Muscle layer of colon (tissue), 2 donors: ENCODE measurements at regions not wholly inside any gene's neighbourhood (a gene's known extent, or its start where the extent isn't known, plus 50 kb on each side); places are given as distances from the start of the nearest gene placed in this dataset.
"Not testable (repeated sequence)": the region's sequence is repeated elsewhere in the genome, so short reads cannot be mapped to it uniquely, and the experiment has no call there.

Experiments used
- H3K27ac ChIP-seq: one replicate; pipeline ENCODE4 v1.7.0; 2013; ENCODE audit warnings: low read depth, mild to moderate bottlenecking, low read length, moderate library complexity
- H3K27me3 ChIP-seq, 2 donors: one replicate each; pipeline ENCODE4 v1.7.0; 2013; ENCODE audit warnings: low read length in 2 of 2, mild to moderate bottlenecking in 2 of 2; ENCODE audit not compliant: insufficient read depth in 2 of 2, control insufficient read depth in 1 of 2
- H3K36me3 ChIP-seq: one replicate; pipeline ENCODE4 v1.7.0; 2013; ENCODE audit warnings: mild to moderate bottlenecking, low read length; ENCODE audit not compliant: insufficient read depth
- H3K4me1 ChIP-seq: one replicate; pipeline ENCODE4 v1.7.0; 2013; ENCODE audit warnings: mild to moderate bottlenecking, low read length; ENCODE audit not compliant: insufficient read depth
- H3K4me3 ChIP-seq, 2 donors: one replicate each; pipeline ENCODE4 v1.7.0; 2013; ENCODE audit warnings: low read length in 2 of 2, low read depth in 1 of 2, mild to moderate bottlenecking in 1 of 2, moderate library complexity in 1 of 2
- H3K9ac ChIP-seq: one replicate; pipeline ENCODE4 v1.7.0; 2013; ENCODE audit warnings: low read length
- H3K9me3 ChIP-seq: one replicate; pipeline ENCODE4 v1.7.0; 2013; ENCODE audit warnings: mild to moderate bottlenecking, low read length
- donor health status: abdominal sarcoma.
- donor health status: Adenocarcinoma of cecum.

GRCh38 chr18:67455890-67456501 lies 60.5 kb downstream of the DSEL start:
- no peak overlapping the region for H3K9ac ChIP-seq
- H3K9me3 ChIP-seq, result no peaks in the 10 kb centered on the region
- no peak overlapping the region for H3K4me3 ChIP-seq
- no peaks in the 10 kb centered on the region for H3K4me1 ChIP-seq
- H3K36me3 ChIP-seq, result no peaks in the 10 kb centered on the region
- H3K27me3 ChIP-seq, result no peaks in the 10 kb centered on the region
- H3K27ac ChIP-seq, result no peak overlapping the region

DNA sequence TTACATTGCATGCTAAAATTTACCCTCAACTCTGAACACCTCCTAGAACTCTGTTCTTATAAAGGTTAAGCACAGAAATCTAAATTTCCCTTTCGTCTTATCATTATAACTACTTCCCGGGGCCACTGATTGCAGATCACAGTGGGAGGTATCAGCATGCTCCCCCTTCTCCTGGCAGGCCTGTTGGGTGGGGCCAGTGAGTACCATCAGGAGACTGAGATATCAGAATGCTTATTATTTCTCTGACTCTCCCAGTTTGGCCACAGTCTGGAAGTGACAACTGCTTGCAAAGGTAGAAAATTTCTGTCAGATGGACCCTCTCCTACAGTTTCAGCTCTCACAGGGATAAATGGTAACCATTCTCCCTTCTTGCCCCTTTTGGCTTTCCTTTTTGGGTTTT lies 62.6 kb downstream of the DSEL start:
- no peaks in the 10 kb centered on the region for H3K9me3 ChIP-seq
- no peaks in the 10 kb centered on the region for H3K4me1 ChIP-seq
- no peak overlapping the region for H3K4me3 ChIP-seq
- H3K27ac ChIP-seq, result no peak overlapping the region
- H3K36me3 ChIP-seq, result no peaks in the 10 kb centered on the region
- H3K9ac ChIP-seq, result no peak overlapping the region
- no peaks in the 10 kb centered on the region for H3K27me3 ChIP-seq

DNA sequence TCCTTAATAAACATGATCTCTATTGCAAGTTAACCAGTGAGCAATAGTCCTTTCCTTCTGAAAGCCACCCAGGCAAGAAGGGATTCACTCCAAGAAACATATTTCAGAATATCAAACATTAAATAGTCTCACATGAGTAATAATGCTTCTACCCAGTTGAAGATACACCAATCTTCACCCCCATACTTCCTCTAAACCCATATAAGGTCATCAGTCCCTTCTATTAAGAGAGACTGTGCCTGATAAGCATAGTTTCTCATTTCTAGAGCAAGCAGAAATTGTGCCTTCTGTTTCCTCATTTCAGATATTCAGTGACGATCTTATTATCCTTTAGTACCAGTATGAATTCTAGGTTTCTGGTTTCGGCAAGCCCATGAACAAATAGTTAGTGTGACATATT lies 64.6 kb downstream of the DSEL start:
- H3K4me1 ChIP-seq, result no peaks in the 10 kb centered on the region
- no peaks in the 10 kb centered on the region for H3K9me3 ChIP-seq

GRCh38 chr18:67451101-67451500 lies 65.4 kb downstream of the DSEL start:
- H3K27me3 ChIP-seq, H3K27ac ChIP-seq, H3K9me3 ChIP-seq, H3K9ac ChIP-seq, H3K4me1 ChIP-seq, H3K36me3 ChIP-seq, H3K4me3 ChIP-seq: not testable (repeated sequence)

More for the DNA sequence above, 64.6 kb downstream of the DSEL start:
- Histone ChIP-seq H3K9ac (no peak overlapping the region), H3K36me3 (no peaks in the 10 kb centered on the region), H3K4me3 (no peak overlapping the region), H3K27ac (no peak overlapping the region), H3K27me3 (no peaks in the 10 kb centered on the region)

DNA sequence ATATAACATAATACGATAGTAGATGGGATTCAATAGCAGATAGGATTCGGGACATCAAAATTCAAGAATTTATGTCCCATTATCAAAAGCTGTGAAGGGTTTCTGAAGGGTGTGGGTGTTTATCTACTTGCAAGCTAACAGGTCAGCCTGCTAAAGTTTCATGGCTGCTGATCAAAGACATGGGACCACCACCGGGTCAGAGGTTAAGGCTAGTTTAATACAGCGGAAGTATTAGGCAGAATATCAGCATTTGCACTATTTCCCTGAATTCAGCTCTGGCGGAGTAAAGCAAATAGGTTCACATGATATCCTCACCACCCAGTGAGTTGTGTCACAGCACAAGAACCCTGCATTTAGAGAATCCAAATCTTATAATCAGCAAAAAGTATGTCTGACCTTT lies 82.5 kb downstream of the DSEL start:
- Histone ChIP-seq H3K27me3 (no peaks in the 10 kb centered on the region), H3K9ac (no peak overlapping the region), H3K9me3 (no peaks in the 10 kb centered on the region), H3K4me3 (no peak overlapping the region), H3K36me3 (no peaks in the 10 kb centered on the region), H3K27ac (no peak overlapping the region), H3K4me1 (no peaks in the 10 kb centered on the region)

GRCh38 chr18:67432806-67433205 lies 83.7 kb downstream of the DSEL start:
- Histone ChIP-seq H3K4me1 (no peaks in the 10 kb centered on the region), H3K27ac (no peak overlapping the region), H3K4me3 (no peak overlapping the region), H3K9ac (no peak overlapping the region), H3K27me3 (no peaks in the 10 kb centered on the region), H3K9me3 (no peaks in the 10 kb centered on the region), H3K36me3 (no peaks in the 10 kb centered on the region)

DNA sequence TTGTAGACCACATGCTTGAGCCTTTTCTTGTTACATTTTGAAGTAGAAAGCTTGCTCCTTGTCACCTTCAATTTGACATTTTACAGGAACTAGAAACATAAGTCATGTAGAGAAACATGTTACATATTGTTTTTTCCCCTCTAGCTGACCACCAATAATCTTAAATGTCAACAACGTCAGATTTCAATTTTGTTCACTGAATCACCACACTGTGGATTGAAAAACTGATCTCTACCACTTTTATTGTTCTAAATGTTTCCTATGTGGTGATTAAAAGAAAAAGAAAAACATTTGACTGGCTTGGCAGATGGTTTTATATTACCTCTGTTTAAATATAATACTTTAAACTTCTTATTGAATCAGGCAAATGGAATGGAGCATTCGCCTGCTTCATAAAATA lies 87.7 kb downstream of the DSEL start:
- no peaks in the 10 kb centered on the region for H3K4me1 ChIP-seq
- H3K27ac ChIP-seq, result no peak overlapping the region
- H3K9me3 ChIP-seq, result no peaks in the 10 kb centered on the region
- H3K27me3 ChIP-seq, result no peaks in the 10 kb centered on the region
- no peaks in the 10 kb centered on the region for H3K36me3 ChIP-seq
- H3K9ac ChIP-seq, result no peak overlapping the region
- no peak overlapping the region for H3K4me3 ChIP-seq

GRCh38 chr18:67428158-67428557 lies 88.4 kb downstream of the DSEL start:
- H3K27ac ChIP-seq, result no peak overlapping the region
- H3K4me3 ChIP-seq, result no peak overlapping the region
- no peaks in the 10 kb centered on the region for H3K36me3 ChIP-seq
- H3K27me3 ChIP-seq, result no peaks in the 10 kb centered on the region
- H3K9ac ChIP-seq, result no peak overlapping the region
- no peaks in the 10 kb centered on the region for H3K9me3 ChIP-seq
- H3K4me1 ChIP-seq, result no peaks in the 10 kb centered on the region

- Histone ChIP-seq H3K36me3 (no peaks in the 10 kb centered on the region), H3K9ac (no peak overlapping the region), H3K9me3 (no peaks in the 10 kb centered on the region), H3K27ac (no peak overlapping the region), H3K4me3 (no peak overlapping the region), H3K27me3 (no peaks in the 10 kb centered on the region), H3K4me1 (no peaks in the 10 kb centered on the region)
These were observed 90.0 kb downstream of the DSEL start for GRCh38 chr18:67426486-67426885.

- no peaks in the 10 kb centered on the region for H3K4me1 ChIP-seq
- no peak overlapping the region for H3K27ac ChIP-seq
- H3K9me3 ChIP-seq, result no peaks in the 10 kb centered on the region
- H3K36me3 ChIP-seq, result no peaks in the 10 kb centered on the region
- no peak overlapping the region for H3K4me3 ChIP-seq
- H3K9ac ChIP-seq, result no peak overlapping the region
- no peaks in the 10 kb centered on the region for H3K27me3 ChIP-seq
These were observed 90.8 kb downstream of the DSEL start for GRCh38 chr18:67425672-67426071.

DNA sequence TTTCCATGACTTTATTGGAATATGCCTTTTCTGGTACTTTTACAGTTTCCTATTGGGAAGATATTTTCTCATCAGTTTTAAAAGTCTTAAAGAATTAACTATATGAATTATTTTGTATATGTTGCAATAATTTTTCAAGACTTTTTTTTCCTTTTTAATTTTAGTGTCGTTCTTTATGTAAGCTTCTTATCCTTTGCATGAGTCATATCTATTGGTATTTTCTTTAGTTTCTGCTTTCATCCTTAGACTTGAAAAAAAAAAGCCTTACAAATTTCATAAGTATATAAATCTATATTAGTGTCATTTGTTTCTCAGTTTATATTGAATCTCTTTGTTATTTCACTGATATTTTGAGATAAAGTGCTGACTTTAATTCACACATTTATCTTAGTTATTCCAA lies 94.9 kb downstream of the DSEL start:
- Histone ChIP-seq H3K9ac (no peak overlapping the region), H3K4me3 (no peak overlapping the region), H3K4me1 (no peaks in the 10 kb centered on the region), H3K27ac (no peak overlapping the region), H3K9me3 (no peaks in the 10 kb centered on the region), H3K27me3 (no peaks in the 10 kb centered on the region), H3K36me3 (no peaks in the 10 kb centered on the region)

GRCh38 chr18:67417864-67418523 lies 98.5 kb downstream of the DSEL start:
- H3K9ac ChIP-seq, result no peak overlapping the region
- no peaks in the 10 kb centered on the region for H3K27me3 ChIP-seq
- peak overlapping the region; percentile 24 to 43 for H3K4me3 ChIP-seq
- H3K36me3 ChIP-seq, result no peaks in the 10 kb centered on the region
- no peaks in the 10 kb centered on the region for H3K4me1 ChIP-seq
- H3K9me3 ChIP-seq, result no peaks in the 10 kb centered on the region
- no peak overlapping the region for H3K27ac ChIP-seq
